GM12878 (cell line): ENCODE measurements at regions not wholly inside any gene's neighbourhood (a gene's known extent, or its start where the extent isn't known, plus 50 kb on each side); places are given as distances from the start of the nearest gene placed in this dataset.

ENCODE experiments used
- ATAC-seq: fragments of 200-7000 bp; cut with Tn5 transposase; 3 replicates; pipeline ENCODE4 v1.9.1; 2020; ENCODE audit warnings: mild to moderate bottlenecking, moderate library complexity
- BruUV-seq: library from RNA; stranded (reverse); fragments of 400-500 nt; replicated peaks from 2 replicates; lab custom pipeline; 2021; lab: Mats Ljungman, UMichigan
- CTCF ChIA-PET: fragments of 300-600 bp; sonication (Branson Sonifier 250); formaldehyde crosslinking; extraction: SDS; loops from one replicate; lab custom pipeline; 2021; ENCODE audit warnings: inconsistent platforms; lab: Yijun Ruan, JAX
- POLR2A ChIA-PET: fragments of 350-600 bp; formaldehyde crosslinking; extraction: SDS; loops from one replicate; lab custom pipeline; 2021; ENCODE audit warnings: inconsistent platforms; lab: Charles Lee
- RAD21 ChIA-PET: fragments of 300-600 bp; sonication (Branson Sonifier 250); formaldehyde crosslinking; loops from one replicate; lab custom pipeline; 2023; ENCODE audit warnings: antibody characterized with exemption; ENCODE audit not compliant: unreplicated experiment; lab: Charles Lee
- SMC1A ChIA-PET: fragments of 300-600 bp; sonication (Branson Sonifier 250); formaldehyde crosslinking; loops from one replicate; lab custom pipeline; 2023; ENCODE audit not compliant: unreplicated experiment, uncharacterized antibody; lab: Charles Lee
- DNase-seq: peaks from one replicate; pipeline ENCODE4 v3.0.0-alpha.2; 2011; ENCODE audit warnings: low read depth, low spot score
- FAIRE-seq: peaks from 3 replicates; lab custom pipeline; 2011; peaks lifted over from hg19 to GRCh38; lab: Jason Lieb, UNC
- H2AFZ ChIP-seq: 2 replicates; pipeline ENCODE4 v1.6.0; 2011; ENCODE audit warnings: low read depth, low read length, control low read depth; ENCODE audit not compliant: control insufficient read depth
- H3K27ac ChIP-seq: 2 replicates; pipeline ENCODE4 v1.5.1; 2011; ENCODE audit warnings: control low read depth; ENCODE audit not compliant: control insufficient read depth, insufficient read depth
- H3K27me3 ChIP-seq, 2 experiments: replicated peaks in 1 of 2; 2 replicates each; pipeline versions ENCODE4 v1.6.0 to v1.6.1; 2011; ENCODE audit warnings: low read length in 1 of 2; ENCODE audit not compliant: control insufficient read depth in 2 of 2, insufficient read depth in 2 of 2
- H3K36me3 ChIP-seq, 2 experiments: 2 replicates each; pipeline ENCODE4 v1.5.1; 2011; ENCODE audit warnings: low read length in 1 of 2; ENCODE audit not compliant: control insufficient read depth in 2 of 2, insufficient read depth in 2 of 2
- H3K4me1 ChIP-seq: 2 replicates; pipeline ENCODE4 v1.6.1; 2011; ENCODE audit warnings: mild to moderate bottlenecking, low read length, moderate library complexity, mixed read lengths; ENCODE audit not compliant: control insufficient read depth, insufficient read depth
- H3K4me2 ChIP-seq: 2 replicates; pipeline ENCODE4 v1.6.0; 2011; ENCODE audit warnings: control low read depth; ENCODE audit not compliant: control insufficient read depth, insufficient read depth
- H3K4me3 ChIP-seq: fragments of 200-600 bp; sonication (generic); 2 replicates; pipeline ENCODE4 v1.5.1; 2016
- H3K79me2 ChIP-seq: 2 replicates; pipeline ENCODE4 v1.6.0; 2011; ENCODE audit warnings: low read length; ENCODE audit not compliant: control insufficient read depth, insufficient read depth
- H3K9ac ChIP-seq: 2 replicates; pipeline ENCODE4 v1.8.0; 2011; ENCODE audit warnings: low read length, control low read depth, mixed read lengths; ENCODE audit not compliant: control insufficient read depth, insufficient read depth
- H3K9me3 ChIP-seq: replicated peaks from 3 replicates; pipeline ENCODE4 v1.5.1; 2011; ENCODE audit warnings: mild to moderate bottlenecking, low read length; ENCODE audit not compliant: control insufficient read depth, insufficient read depth
- H4K20me1 ChIP-seq: 2 replicates; pipeline ENCODE4 v1.6.0; 2011; ENCODE audit not compliant: control insufficient read depth, insufficient read depth
- CEBPB ChIP-seq, 2 experiments: fragments of 150-350 bp in 1 of 2; IDR thresholded peaks; 2 replicates each; pipeline ENCODE4 v1.6.1; 2012 to 2014; ENCODE audit warnings: low read depth in 2 of 2, low read length in 2 of 2, borderline replicate concordance in 1 of 2, inconsistent platforms in 1 of 2
- EGR1 ChIP-seq, 2 experiments: IDR thresholded peaks; 1 replicate in 1 of 2; 2 replicates in 1 of 2; pipeline ENCODE4 v1.6.1; 2011 to 2012; ENCODE audit warnings: low read depth in 2 of 2, low read length in 2 of 2, borderline replicate concordance in 1 of 2, mild to moderate bottlenecking in 1 of 2, moderate library complexity in 1 of 2
- HDAC2 ChIP-seq: fragments of 200-600 bp; sonication (generic); IDR thresholded peaks from 2 replicates; pipeline ENCODE4 v1.6.1; 2017
- IKZF1 ChIP-seq: fragments of 450-650 bp; conservative IDR thresholded peaks from 2 replicates; pipeline ENCODE4 v1.6.1; 2017; ENCODE audit warnings: antibody characterized with exemption, mild to moderate bottlenecking
- KDM1A ChIP-seq: fragments of 200-600 bp; sonication (generic); IDR thresholded peaks from 2 replicates; pipeline ENCODE4 v1.6.1; 2016; ENCODE audit warnings: borderline replicate concordance
- MEF2A ChIP-seq: IDR thresholded peaks from 2 replicates; pipeline ENCODE4 v1.6.1; 2011; ENCODE audit warnings: low read depth, mild to moderate bottlenecking, low read length, moderate library complexity; ENCODE audit not compliant: insufficient read depth
- MYC ChIP-seq: IDR thresholded peaks from 2 replicates; pipeline ENCODE4 v1.6.1; 2011; ENCODE audit warnings: mild to moderate bottlenecking, low read length, moderate library complexity, inconsistent platforms; ENCODE audit not compliant: insufficient read depth, insufficient replicate concordance, insufficient read length, severe bottlenecking
- NRF1 ChIP-seq: conservative IDR thresholded peaks from 2 replicates; pipeline ENCODE4 v1.6.1; 2011; ENCODE audit warnings: mild to moderate bottlenecking, low read depth, low read length, improper control_type of control experiment
- PBX3 ChIP-seq: IDR thresholded peaks from 2 replicates; pipeline ENCODE4 v1.6.1; 2011; ENCODE audit warnings: mild to moderate bottlenecking, low read depth, low read length, moderate library complexity; ENCODE audit not compliant: insufficient replicate concordance
- PKNOX1 ChIP-seq: fragments of 450-650 bp; IDR thresholded peaks from 2 replicates; pipeline ENCODE4 v1.6.1; 2016; ENCODE audit warnings: mild to moderate bottlenecking
- POLR2AphosphoS2 ChIP-seq: IDR thresholded peaks from 2 replicates; pipeline ENCODE4 v1.6.1; 2011; ENCODE audit warnings: low read depth, mild to moderate bottlenecking, low read length, improper control_type of control experiment, moderate library complexity
- SIN3A ChIP-seq: IDR thresholded peaks from 2 replicates; pipeline ENCODE4 v1.6.1; 2012; ENCODE audit warnings: low read depth, low read length, improper control_type of control experiment
- ZNF384 ChIP-seq: IDR thresholded peaks from 2 replicates; pipeline ENCODE4 v1.6.1; 2012; ENCODE audit warnings: low read depth, mild to moderate bottlenecking, low read length, improper control_type of control experiment, borderline replicate concordance
- WGBS: methylation state at CpG from one replicate; pipeline ENCODE4 v1.1.6; 2016; ENCODE audit warnings: low lambda C conversion rate; ENCODE audit not compliant: insufficient replicate concordance, insufficient coverage; ENCODE audit errors: missing lambda C conversion rate; 5-methylcytosine and 5-hydroxymethylcytosine counted together
- in situ Hi-C: fragments of 300-500 bp; cut with MboI; formaldehyde crosslinking; loops from 9 replicates; pipeline ENCODE4 v1.14.3; 2018; ENCODE audit warnings: mixed read lengths
- intact Hi-C: fragments of 100-400 bp; cut with micrococcal nuclease; formaldehyde crosslinking; loops from one replicate; pipeline ENCODE4 v1.14.2; 2022; ENCODE audit not compliant: unreplicated experiment

- no peaks in the 10 kb centered on the region for H4K20me1 ChIP-seq
- WGBS, result 0% methylated on average over 2 of the region's 2 CpGs
- no peaks in the 10 kb centered on the region for H3K4me1 ChIP-seq
- intact Hi-C loops, result no loop called here
- ChIA-PET RAD21 (no interaction called here), POLR2A (no interaction called here), CTCF (no interaction called here), SMC1A (no interaction called here)
- H3K9me3 ChIP-seq, result no peaks in the 10 kb centered on the region
- no peak for FAIRE-seq
- H3K4me3 ChIP-seq, result no peak overlapping the region
- no peak for ATAC-seq
- H3K36me3 ChIP-seq, result no peaks in the 10 kb centered on the region
- no peak overlapping the region for H3K4me2 ChIP-seq
- no peak overlapping the region for H3K9ac ChIP-seq
- H3K27me3 ChIP-seq, result no peaks in the 10 kb centered on the region
- in situ Hi-C loops, result no loop called here
- H3K27ac ChIP-seq, result no peak overlapping the region
- no peak overlapping the region for H2AFZ ChIP-seq
- TF ChIP-seq IKZF1, result no peak
- no TSS peak for BruUV-seq
- H3K79me2 ChIP-seq, result no peaks in the 10 kb centered on the region
- DNase-seq, result no peak
Measured at GRCh38 chr17:69788957-69789356, 286.1 kb upstream of the KCNJ16 start.

- Histone ChIP-seq H3K36me3 (no peaks in the 10 kb centered on the region), H4K20me1 (no peaks in the 10 kb centered on the region), H3K79me2 (no peaks in the 10 kb centered on the region), H3K4me2 (no peak overlapping the region), H3K27ac (no peak overlapping the region), H3K9ac (no peak overlapping the region), H3K27me3 (no peaks in the 10 kb centered on the region), H3K4me3 (no peak overlapping the region), H3K4me1 (no peaks in the 10 kb centered on the region), H2AFZ (no peak overlapping the region), H3K9me3 (no peaks in the 10 kb centered on the region)
- FAIRE-seq (no peak), DNase-seq (no peak), ATAC-seq (no peak)
- no peak for TF ChIP-seq NRF1
- no peak for TF ChIP-seq POLR2AphosphoS2
- no peak for TF ChIP-seq EGR1 (IDR thresholded peaks at IDR 0.05; ENCODE audit: borderline replicate concordance in 1 of 2, low read depth in 2 of 2, low read length in 2 of 2)
- no peak for TF ChIP-seq PBX3
- no peak for TF ChIP-seq ZNF384
- no peak for TF ChIP-seq PKNOX1
- TF ChIP-seq HDAC2, result no peak
- no peak for TF ChIP-seq SIN3A
- TF ChIP-seq KDM1A, result no peak
- no peak for TF ChIP-seq CEBPB (IDR thresholded peaks at IDR 0.05; ENCODE audit: borderline replicate concordance in 1 of 2, low read depth in 2 of 2, low read length in 2 of 2)
- no peak for TF ChIP-seq MEF2A
- no peak for TF ChIP-seq MYC
- intact Hi-C loops, result no loop called here
- in situ Hi-C loops, result no loop called here
- ChIA-PET RAD21 (no interaction called here), CTCF (no interaction called here), POLR2A (interaction anchor here (0.6 kb wide), 2 partner anchors 235 to 1901 kb away, joined by 3 to 7 read pairs; no protein-coding TSS in a partner anchor), SMC1A (no interaction called here)
- BruUV-seq, result no TSS peak
- 0% methylated on average over 1 of the region's 1 CpG for WGBS
Measured at GRCh38 chr17:69796078-69796477, 278.9 kb upstream of the KCNJ16 start.
